Dendritic cell treated with granulocyte-macrophage colony-stimulating factor and Interleukin-4, amounts not matched to agents 40 ng/mL and 50 ng/mL, for 4 days (primary cell): ENCODE measurements at regions not wholly inside any gene's neighbourhood (a gene's known extent, or its start where the extent isn't known, plus 50 kb on each side); places are given as distances from the start of the nearest gene placed in this dataset.

Source experiments
- H3K27ac Mint-ChIP-seq: one replicate; pipeline ENCODE4 v1.8.0; 2022; ENCODE audit warnings: mild to moderate bottlenecking, mixed read lengths
- H3K27me3 Mint-ChIP-seq: one replicate; pipeline ENCODE4 v1.8.0; 2022; ENCODE audit warnings: mild to moderate bottlenecking, mixed read lengths
- H3K36me3 Mint-ChIP-seq: one replicate; pipeline ENCODE4 v1.8.0; 2022; ENCODE audit warnings: low read depth, mixed read lengths
- H3K4me1 Mint-ChIP-seq: one replicate; pipeline ENCODE4 v1.8.0; 2022; ENCODE audit warnings: low read depth, mixed read lengths
- H3K4me3 Mint-ChIP-seq: one replicate; pipeline ENCODE4 v1.8.0; 2022; ENCODE audit warnings: mild to moderate bottlenecking, moderate library complexity, mixed read lengths
- H3K9me3 Mint-ChIP-seq: one replicate; pipeline ENCODE4 v1.8.0; 2022; ENCODE audit warnings: mixed read lengths
- intact Hi-C: fragments of 100-400 bp; cut with micrococcal nuclease; formaldehyde crosslinking; loops from one replicate; pipeline ENCODE4 v1.15.0; 2022

DNA sequence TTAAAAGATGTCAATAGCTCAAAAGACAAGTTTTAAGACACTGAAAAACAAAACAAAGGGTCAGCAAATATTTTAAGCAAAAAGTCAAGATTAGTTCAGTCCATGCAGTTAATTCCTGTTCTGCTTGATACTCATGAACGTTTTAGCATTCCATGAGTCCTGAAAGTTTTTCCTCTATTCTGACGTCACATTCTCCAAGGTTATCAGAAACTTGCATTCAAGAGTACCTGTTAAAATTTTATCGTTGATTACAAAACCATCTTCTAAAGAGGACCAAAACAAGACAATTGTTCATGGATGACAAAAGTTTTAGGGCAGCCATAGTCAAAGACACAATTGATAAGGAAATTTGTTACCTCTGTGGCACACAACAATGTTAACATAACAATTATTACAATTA, 52.5 kb upstream of the VOPP1 start:
- Mint-ChIP-seq H3K4me1 (no peaks in the 10 kb centered on the region), H3K27ac (no peak overlapping the region), H3K9me3 (peaks cover 11% of the 10 kb centered on the region), H3K4me3 (no peak overlapping the region), H3K27me3 (peaks cover 3% of the 10 kb centered on the region), H3K36me3 (no peaks in the 10 kb centered on the region)
- intact Hi-C loops: no loop called here

DNA sequence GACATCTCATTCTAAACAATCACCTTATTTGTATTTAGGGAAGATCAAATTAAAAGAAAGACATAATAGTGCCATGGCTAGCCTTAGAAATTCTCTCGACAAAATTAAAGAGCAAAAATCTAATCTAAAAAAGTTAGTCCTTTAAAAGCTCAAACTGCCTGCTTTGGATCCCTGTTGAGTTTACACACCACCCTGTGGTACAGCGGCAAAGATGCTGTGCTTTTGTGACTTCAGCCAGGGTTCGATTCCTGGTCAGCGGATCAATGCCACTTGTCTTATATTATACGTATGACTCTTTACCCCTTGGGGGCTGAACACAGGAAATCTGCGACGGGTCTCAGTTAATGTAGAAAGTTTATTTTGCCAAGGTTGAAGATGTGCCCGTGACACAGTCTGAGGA, 51.3 kb upstream of the VOPP1 start:
- no peak overlapping the region for H3K4me3 Mint-ChIP-seq
- H3K4me1 Mint-ChIP-seq: no peaks in the 10 kb centered on the region
- no peaks in the 10 kb centered on the region for H3K36me3 Mint-ChIP-seq
- H3K27ac Mint-ChIP-seq: no peak overlapping the region
- intact Hi-C loops: no loop called here
- peaks cover 20% of the 10 kb centered on the region for H3K9me3 Mint-ChIP-seq
- H3K27me3 Mint-ChIP-seq: no peaks in the 10 kb centered on the region

DNA sequence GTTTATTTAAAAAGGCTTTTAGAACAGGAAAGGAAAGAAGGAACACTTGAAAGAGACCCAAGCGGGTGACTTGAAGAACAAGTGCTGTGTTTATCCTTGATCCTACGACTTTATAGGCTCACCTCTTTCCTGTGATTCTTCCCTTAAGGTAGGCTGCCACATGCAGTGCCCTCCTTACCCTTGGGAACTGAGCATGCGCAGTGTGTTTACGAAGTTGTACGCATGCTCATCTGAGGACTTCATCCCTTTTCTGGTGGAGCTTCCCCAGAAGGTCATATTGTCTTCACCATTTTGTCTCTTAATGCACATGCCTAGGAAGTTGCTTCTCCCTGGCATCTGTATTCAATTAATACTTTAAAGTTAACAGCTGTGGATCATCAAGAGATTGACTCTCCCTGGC, 49.9 kb upstream of the VOPP1 start:
- Mint-ChIP-seq H3K4me3 (no peak overlapping the region), H3K27me3 (no peaks in the 10 kb centered on the region), H3K36me3 (no peaks in the 10 kb centered on the region), H3K27ac (no peak overlapping the region), H3K4me1 (no peaks in the 10 kb centered on the region), H3K9me3 (peaks cover 28% of the 10 kb centered on the region)
- intact Hi-C loops: no loop called here
